Neural cell (in vitro differentiated cells): ENCODE measurements at regions not wholly inside any gene's neighbourhood (a gene's known extent, or its start where the extent isn't known, plus 50 kb on each side); places are given as distances from the start of the nearest gene placed in this dataset.

Experiments
- H2AFZ ChIP-seq: fragments of 200-600, 300-800 bp; sonication (generic), shearing (Covaris generic); 2 replicates; pipeline ENCODE4 v1.6.0; 2014; ENCODE audit warnings: low read depth, mild to moderate bottlenecking, antibody characterized with exemption, low read length, moderate library complexity
- H3F3A ChIP-seq: fragments of 200-600 bp; shearing (Covaris generic); 2 replicates; pipeline ENCODE4 v1.6.1; 2016; ENCODE audit warnings: mild to moderate bottlenecking, moderate library complexity, mixed read lengths, antibody characterized with exemption, low read length; ENCODE audit not compliant: insufficient read depth, poor library complexity, severe bottlenecking
- H3K27ac ChIP-seq: fragments of 200-600, 300-800 bp; sonication (generic), shearing (Covaris generic); 2 replicates; pipeline ENCODE4 v1.5.1; 2014; ENCODE audit warnings: mild to moderate bottlenecking, low read length, moderate library complexity
- H3K27me3 ChIP-seq: fragments of 300-800, 200-600 bp; sonication (generic), shearing (Covaris generic); 2 replicates; pipeline ENCODE4 v1.6.0; 2014; ENCODE audit warnings: mild to moderate bottlenecking, low read depth, low read length, moderate library complexity; ENCODE audit not compliant: insufficient read depth
- H3K36me3 ChIP-seq: fragments of 300-800, 200-600 bp; sonication (generic), shearing (Covaris generic); 2 replicates; pipeline ENCODE4 v1.5.1; 2014; ENCODE audit warnings: mild to moderate bottlenecking, antibody characterized with exemption, low read length, moderate library complexity; ENCODE audit not compliant: insufficient read depth
- H3K4me2 ChIP-seq: fragments of 300-800, 200-600 bp; sonication (generic), shearing (Covaris generic); 2 replicates; pipeline ENCODE4 v1.6.0; 2014; ENCODE audit warnings: mild to moderate bottlenecking, low read length
- H3K4me3 ChIP-seq: fragments of 300-800, 200-600 bp; sonication (generic), shearing (Covaris generic); 2 replicates; pipeline ENCODE4 v1.5.1; 2014; ENCODE audit warnings: mild to moderate bottlenecking, low read length, moderate library complexity
- H3K79me2 ChIP-seq: fragments of 200-600 bp; shearing (Covaris generic); replicated peaks from 2 replicates; pipeline ENCODE4 v1.6.0; 2014; ENCODE audit warnings: mild to moderate bottlenecking, low read length, moderate library complexity; ENCODE audit not compliant: insufficient read depth
- H3K9ac ChIP-seq: fragments of 300-800, 200-600 bp; sonication (generic), shearing (Covaris generic); 2 replicates; pipeline ENCODE4 v1.6.1; 2016; ENCODE audit warnings: mild to moderate bottlenecking, low read length, mixed read lengths
- H3K9me2 ChIP-seq: fragments of 200-600 bp; shearing (Covaris generic); 2 replicates; pipeline ENCODE4 v1.6.1; 2016; ENCODE audit warnings: mild to moderate bottlenecking, low read length, mixed read lengths; ENCODE audit not compliant: insufficient read depth
- H3K9me3 ChIP-seq: fragments of 200-600, 300-800 bp; sonication (generic), shearing (Covaris generic); 2 replicates; pipeline ENCODE4 v1.6.1; 2016; ENCODE audit warnings: mild to moderate bottlenecking, mixed run types, low read length, moderate library complexity, mixed read lengths
- H4K20me1 ChIP-seq: fragments of 200-600 bp; shearing (Covaris generic); 2 replicates; pipeline ENCODE4 v1.6.1; 2016; ENCODE audit warnings: mild to moderate bottlenecking, mixed run types; ENCODE audit not compliant: insufficient read depth
- EP300 ChIP-seq: fragments of 450-650 bp; conservative IDR thresholded peaks from 2 replicates; pipeline ENCODE4 v1.6.1; 2014; ENCODE audit warnings: antibody characterized with exemption, mild to moderate bottlenecking, moderate library complexity; ENCODE audit not compliant: poor library complexity, severe bottlenecking
- EZH2 ChIP-seq: fragments of 200-600, 300-800 bp; shearing (Covaris generic), sonication (generic); IDR thresholded peaks from 2 replicates; pipeline ENCODE4 v1.6.1; 2014; ENCODE audit warnings: antibody characterized with exemption, low read length, borderline replicate concordance, mild to moderate bottlenecking; ENCODE audit not compliant: insufficient read depth, poor library complexity, severe bottlenecking
- MXI1 ChIP-seq: fragments of 450-650 bp; conservative IDR thresholded peaks from 2 replicates; pipeline ENCODE4 v1.6.1; 2014; ENCODE audit warnings: antibody characterized with exemption, mild to moderate bottlenecking; ENCODE audit not compliant: poor library complexity, severe bottlenecking
- POLR2AphosphoS5 ChIP-seq: IDR thresholded peaks from 2 replicates; pipeline ENCODE4 v1.6.1; 2012
- RAD21 ChIP-seq: fragments of 450-650 bp; conservative IDR thresholded peaks from 2 replicates; pipeline ENCODE4 v1.6.1; 2014; ENCODE audit warnings: antibody characterized with exemption, mild to moderate bottlenecking, moderate library complexity
- SMC3 ChIP-seq: fragments of 450-650 bp; conservative IDR thresholded peaks from 2 replicates; pipeline ENCODE4 v1.6.1; 2014; ENCODE audit warnings: antibody characterized with exemption, mild to moderate bottlenecking, moderate library complexity; ENCODE audit not compliant: poor library complexity
- TAF1 ChIP-seq: IDR thresholded peaks from 2 replicates; pipeline ENCODE4 v1.6.1; 2012; ENCODE audit warnings: low read depth
- TF ChIP-seq, protein P1 (sequence below): fragments of 450-650 bp; IDR thresholded peaks from 2 replicates; pipeline ENCODE4 v1.5.1; 2014; ENCODE audit warnings: antibody characterized with exemption, mild to moderate bottlenecking, moderate library complexity; ENCODE audit not compliant: poor library complexity, severe bottlenecking
- TF ChIP-seq, protein P2 (sequence below): IDR thresholded peaks from 2 replicates; pipeline ENCODE4 v1.6.1; 2012; ENCODE audit warnings: borderline replicate concordance

DNA sequence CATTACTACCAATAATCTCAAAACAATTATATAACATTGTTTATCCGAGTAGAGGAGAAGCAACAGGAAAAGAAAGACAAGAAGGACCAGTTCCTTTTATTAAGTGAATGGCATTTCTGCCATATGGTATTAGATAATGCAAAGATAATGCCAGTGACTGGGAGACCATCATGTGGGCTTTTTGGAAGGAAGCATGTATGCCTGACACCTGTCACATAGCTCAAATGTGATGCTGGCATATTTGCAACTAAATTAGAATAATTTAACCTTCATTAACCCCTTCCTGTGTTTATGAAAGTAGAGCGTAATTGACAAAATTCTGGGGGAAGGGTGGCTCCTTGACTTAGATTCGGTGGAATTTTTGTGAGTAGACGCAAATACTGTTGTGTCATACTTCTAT is 733.0 kb downstream of the TUSC7 start:
- Histone ChIP-seq H3F3A (peaks cover 6% of the 10 kb centered on the region), H3K27me3 (no peaks in the 10 kb centered on the region), H4K20me1 (no peaks in the 10 kb centered on the region), H3K79me2 (no peaks in the 10 kb centered on the region), H3K9me3 (no peaks in the 10 kb centered on the region), H3K9me2 (no peaks in the 10 kb centered on the region), H3K4me2 (no peak overlapping the region), H3K4me3 (no peak overlapping the region), H3K36me3 (no peaks in the 10 kb centered on the region), H3K27ac (no peak overlapping the region), H3K9ac (no peak overlapping the region), H2AFZ (no peak overlapping the region)
- no peak for TF ChIP-seq SMC3

DNA sequence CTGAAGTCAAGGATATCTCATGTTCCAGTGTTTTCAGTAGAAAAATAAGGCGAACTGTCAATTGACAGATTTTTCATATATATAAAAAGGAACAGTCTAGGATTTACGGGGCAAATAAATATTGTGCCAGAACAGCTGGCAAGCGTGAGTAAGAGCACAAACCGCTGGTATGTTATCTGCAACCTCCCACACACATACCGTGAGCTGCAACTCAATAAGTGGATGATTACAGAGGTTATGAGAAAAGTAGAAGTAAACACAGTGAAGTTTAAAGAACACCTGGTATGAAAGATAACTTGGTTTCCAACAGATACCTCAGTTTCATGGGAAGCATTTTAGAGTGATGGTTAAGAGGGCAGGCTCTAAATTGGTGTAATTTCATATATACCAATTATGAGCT is 733.4 kb downstream of the TUSC7 start:
- Histone ChIP-seq H3K9ac (no peak overlapping the region), H3K27ac (no peak overlapping the region), H3K9me3 (no peaks in the 10 kb centered on the region), H3K79me2 (no peaks in the 10 kb centered on the region), H3K36me3 (no peaks in the 10 kb centered on the region), H3F3A (peaks cover 6% of the 10 kb centered on the region), H3K9me2 (no peaks in the 10 kb centered on the region), H3K4me3 (no peak overlapping the region), H2AFZ (no peak overlapping the region), H4K20me1 (no peaks in the 10 kb centered on the region), H3K27me3 (no peaks in the 10 kb centered on the region), H3K4me2 (no peak overlapping the region)
- TF ChIP-seq POLR2AphosphoS5 (peak; percentile 59), EZH2 (no peak)

DNA sequence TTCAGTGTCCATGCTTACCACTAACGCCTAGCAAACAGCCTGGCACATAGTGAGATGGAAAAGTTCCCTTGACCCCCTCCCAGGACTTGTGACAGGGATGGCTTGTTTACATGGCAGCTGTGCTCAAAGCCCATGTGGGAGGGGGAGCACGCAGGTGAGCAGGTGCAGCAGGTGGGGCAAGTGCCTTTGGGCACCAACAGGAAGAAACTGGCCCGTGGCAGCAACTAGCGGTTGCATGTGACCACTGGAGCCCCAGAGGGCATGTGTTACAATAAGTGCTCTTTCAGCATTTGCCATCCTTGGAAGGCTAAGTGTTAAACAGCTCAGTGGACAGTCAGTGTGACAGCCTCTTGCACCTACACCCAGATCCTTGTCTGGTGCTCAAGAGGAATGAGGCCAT is 734.6 kb downstream of the TUSC7 start:
- Histone ChIP-seq H3K9ac (no peak overlapping the region), H3K9me3 (no peaks in the 10 kb centered on the region), H3K9me2 (no peaks in the 10 kb centered on the region), H3K36me3 (no peaks in the 10 kb centered on the region), H3K4me2 (no peak overlapping the region), H4K20me1 (no peaks in the 10 kb centered on the region), H2AFZ (no peak overlapping the region), H3K79me2 (no peaks in the 10 kb centered on the region), H3K27me3 (no peaks in the 10 kb centered on the region), H3K27ac (no peak overlapping the region), H3F3A (peaks cover 4% of the 10 kb centered on the region), H3K4me3 (no peak overlapping the region)
- TF ChIP-seq POLR2AphosphoS5 = no peak
- TF ChIP-seq EZH2 = no peak
- TF ChIP-seq MXI1 = no peak
- TF ChIP-seq RAD21 = no peak
- TF ChIP-seq EP300 = no peak
- no peak for TF ChIP-seq TAF1
- TF ChIP-seq, protein P1, sequence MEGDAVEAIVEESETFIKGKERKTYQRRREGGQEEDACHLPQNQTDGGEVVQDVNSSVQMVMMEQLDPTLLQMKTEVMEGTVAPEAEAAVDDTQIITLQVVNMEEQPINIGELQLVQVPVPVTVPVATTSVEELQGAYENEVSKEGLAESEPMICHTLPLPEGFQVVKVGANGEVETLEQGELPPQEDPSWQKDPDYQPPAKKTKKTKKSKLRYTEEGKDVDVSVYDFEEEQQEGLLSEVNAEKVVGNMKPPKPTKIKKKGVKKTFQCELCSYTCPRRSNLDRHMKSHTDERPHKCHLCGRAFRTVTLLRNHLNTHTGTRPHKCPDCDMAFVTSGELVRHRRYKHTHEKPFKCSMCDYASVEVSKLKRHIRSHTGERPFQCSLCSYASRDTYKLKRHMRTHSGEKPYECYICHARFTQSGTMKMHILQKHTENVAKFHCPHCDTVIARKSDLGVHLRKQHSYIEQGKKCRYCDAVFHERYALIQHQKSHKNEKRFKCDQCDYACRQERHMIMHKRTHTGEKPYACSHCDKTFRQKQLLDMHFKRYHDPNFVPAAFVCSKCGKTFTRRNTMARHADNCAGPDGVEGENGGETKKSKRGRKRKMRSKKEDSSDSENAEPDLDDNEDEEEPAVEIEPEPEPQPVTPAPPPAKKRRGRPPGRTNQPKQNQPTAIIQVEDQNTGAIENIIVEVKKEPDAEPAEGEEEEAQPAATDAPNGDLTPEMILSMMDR = no peak
- TF ChIP-seq SMC3 = no peak
- TF ChIP-seq, protein P2, sequence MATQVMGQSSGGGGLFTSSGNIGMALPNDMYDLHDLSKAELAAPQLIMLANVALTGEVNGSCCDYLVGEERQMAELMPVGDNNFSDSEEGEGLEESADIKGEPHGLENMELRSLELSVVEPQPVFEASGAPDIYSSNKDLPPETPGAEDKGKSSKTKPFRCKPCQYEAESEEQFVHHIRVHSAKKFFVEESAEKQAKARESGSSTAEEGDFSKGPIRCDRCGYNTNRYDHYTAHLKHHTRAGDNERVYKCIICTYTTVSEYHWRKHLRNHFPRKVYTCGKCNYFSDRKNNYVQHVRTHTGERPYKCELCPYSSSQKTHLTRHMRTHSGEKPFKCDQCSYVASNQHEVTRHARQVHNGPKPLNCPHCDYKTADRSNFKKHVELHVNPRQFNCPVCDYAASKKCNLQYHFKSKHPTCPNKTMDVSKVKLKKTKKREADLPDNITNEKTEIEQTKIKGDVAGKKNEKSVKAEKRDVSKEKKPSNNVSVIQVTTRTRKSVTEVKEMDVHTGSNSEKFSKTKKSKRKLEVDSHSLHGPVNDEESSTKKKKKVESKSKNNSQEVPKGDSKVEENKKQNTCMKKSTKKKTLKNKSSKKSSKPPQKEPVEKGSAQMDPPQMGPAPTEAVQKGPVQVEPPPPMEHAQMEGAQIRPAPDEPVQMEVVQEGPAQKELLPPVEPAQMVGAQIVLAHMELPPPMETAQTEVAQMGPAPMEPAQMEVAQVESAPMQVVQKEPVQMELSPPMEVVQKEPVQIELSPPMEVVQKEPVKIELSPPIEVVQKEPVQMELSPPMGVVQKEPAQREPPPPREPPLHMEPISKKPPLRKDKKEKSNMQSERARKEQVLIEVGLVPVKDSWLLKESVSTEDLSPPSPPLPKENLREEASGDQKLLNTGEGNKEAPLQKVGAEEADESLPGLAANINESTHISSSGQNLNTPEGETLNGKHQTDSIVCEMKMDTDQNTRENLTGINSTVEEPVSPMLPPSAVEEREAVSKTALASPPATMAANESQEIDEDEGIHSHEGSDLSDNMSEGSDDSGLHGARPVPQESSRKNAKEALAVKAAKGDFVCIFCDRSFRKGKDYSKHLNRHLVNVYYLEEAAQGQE = no peak
